Lung microvascular endothelial cell (primary cell): ENCODE measurements at regions not wholly inside any gene's neighbourhood (a gene's known extent, or its start where the extent isn't known, plus 50 kb on each side); places are given as distances from the start of the nearest gene placed in this dataset.
"Not testable (repeated sequence)": the region's sequence is repeated elsewhere in the genome, so short reads cannot be mapped to it uniquely, and the experiment has no call there.

Experiments used
- DNase-seq, 2 donors: peaks; one replicate each; pipeline versions ENCODE4 v3.0.0 to v3.0.0-alpha.2; 2010; ENCODE audit warnings: low read depth in 2 of 2

- no peak for DNase-seq
Observed at GRCh38 chr5:169413416-169413815, 112.5 kb upstream of the SLIT3 start.

- no peak for DNase-seq
Observed at GRCh38 chr5:169412831-169413230, 111.9 kb upstream of the SLIT3 start.

GRCh38 chr5:169411786-169412430 is 111.0 kb upstream of the SLIT3 start:
- DNase-seq: no peak

- no peak for DNase-seq
Observed at GRCh38 chr5:169410996-169411783, 110.3 kb upstream of the SLIT3 start.

GRCh38 chr5:169408731-169409130 is 107.8 kb upstream of the SLIT3 start:
- no peak for DNase-seq

GRCh38 chr5:169408171-169408570 is 107.2 kb upstream of the SLIT3 start:
- no peak for DNase-seq

GRCh38 chr5:169404223-169404622 is 103.3 kb upstream of the SLIT3 start:
- no peak for DNase-seq

- no peak for DNase-seq
Observed at GRCh38 chr5:169398515-169398914, 97.6 kb upstream of the SLIT3 start.

- DNase-seq: no peak
Observed at GRCh38 chr5:169395136-169395535, 94.2 kb upstream of the SLIT3 start.

- DNase-seq: no peak
Observed at GRCh38 chr5:169394371-169394770, 93.4 kb upstream of the SLIT3 start.

GRCh38 chr5:169393907-169394306 is 93.0 kb upstream of the SLIT3 start:
- no peak for DNase-seq

GRCh38 chr5:169390265-169390664 is 89.3 kb upstream of the SLIT3 start:
- DNase-seq: no peak

GRCh38 chr5:169389318-169389717 is 88.4 kb upstream of the SLIT3 start:
- DNase-seq: no peak

- no peak for DNase-seq
Observed at GRCh38 chr5:169385636-169386035, 84.7 kb upstream of the SLIT3 start.

GRCh38 chr5:169384661-169385060 is 83.7 kb upstream of the SLIT3 start:
- DNase-seq: no peak

- DNase-seq: no peak
Observed at GRCh38 chr5:169374761-169375160, 73.8 kb upstream of the SLIT3 start.

GRCh38 chr5:169374111-169374510 is 73.2 kb upstream of the SLIT3 start:
- DNase-seq: no peak

- DNase-seq: not testable (repeated sequence)
Observed at GRCh38 chr5:169371801-169372200, 70.9 kb upstream of the SLIT3 start.

- no peak for DNase-seq
Observed at GRCh38 chr5:169369130-169369529, 68.2 kb upstream of the SLIT3 start.

GRCh38 chr5:169367861-169368260 is 66.9 kb upstream of the SLIT3 start:
- DNase-seq: no peak

- DNase-seq: no peak
Observed at GRCh38 chr5:169357291-169357690, 56.4 kb upstream of the SLIT3 start.

GRCh38 chr5:169356811-169357210 is 55.9 kb upstream of the SLIT3 start:
- no peak for DNase-seq

- DNase-seq: no peak
Observed at GRCh38 chr5:169356181-169356580, 55.2 kb upstream of the SLIT3 start.
